NCI-H1048 (cell line): ENCODE measurements at regions not wholly inside any gene's neighbourhood (a gene's known extent, or its start where the extent isn't known, plus 50 kb on each side); places are given as distances from the start of the nearest gene placed in this dataset.
A peak's percentile ranks its signal among the peaks of the same experiment; 100 is the strongest.

Source experiments
- DNase-seq: peaks from one replicate; lab custom pipeline; 2025; lab: John Stamatoyannopoulos, UW

DNA sequence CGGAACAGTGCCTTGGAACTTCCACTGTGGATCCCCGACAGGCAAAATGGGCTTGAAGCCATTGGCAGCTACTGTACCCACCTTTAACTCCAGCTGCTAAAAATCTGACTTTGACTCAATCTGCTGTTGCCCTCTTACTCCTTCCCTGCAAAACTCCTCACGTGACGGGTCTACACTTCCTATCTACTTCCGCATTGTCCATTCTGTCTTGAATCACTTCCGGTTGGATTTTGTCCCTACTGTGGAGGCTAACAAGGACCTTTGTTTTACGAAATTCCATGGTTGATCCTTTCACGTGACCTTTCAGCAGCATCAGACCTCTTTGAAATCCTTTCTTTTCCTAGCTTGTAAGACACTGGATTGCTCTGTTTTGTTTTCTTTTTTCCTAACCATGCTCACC is 268.4 kb downstream of the PRDM2 start:
- DNase-seq, result no peak

DNA sequence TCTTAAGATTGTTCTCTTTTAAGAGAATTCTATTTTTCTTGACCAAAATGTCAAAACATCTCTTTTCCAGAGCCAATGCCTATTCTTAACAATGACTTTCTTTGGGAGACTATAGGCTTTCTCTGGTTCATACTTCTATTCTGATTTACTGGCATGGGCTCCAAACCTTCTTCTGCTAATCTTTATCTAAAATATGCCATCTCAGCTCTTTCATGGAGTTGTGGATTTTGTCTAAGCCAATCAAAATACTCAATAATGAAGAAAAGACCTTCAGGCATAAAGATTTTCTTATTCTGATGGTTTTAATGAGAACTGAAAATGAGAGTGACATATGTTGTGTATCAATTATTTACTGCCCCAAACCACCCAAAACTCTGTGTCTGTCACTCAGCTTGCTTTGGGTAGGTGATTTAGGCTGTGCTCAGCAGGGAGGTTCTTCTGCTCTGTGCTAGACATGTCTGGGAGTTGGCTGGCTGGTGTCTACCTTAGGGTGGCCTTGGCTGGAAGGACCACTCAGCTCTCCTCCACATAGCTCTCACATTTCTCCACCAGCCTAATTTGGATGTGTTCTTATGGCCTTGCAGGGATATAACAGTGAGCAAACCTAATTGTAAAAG is 270.8 kb downstream of the PRDM2 start:
- no peak for DNase-seq

DNA sequence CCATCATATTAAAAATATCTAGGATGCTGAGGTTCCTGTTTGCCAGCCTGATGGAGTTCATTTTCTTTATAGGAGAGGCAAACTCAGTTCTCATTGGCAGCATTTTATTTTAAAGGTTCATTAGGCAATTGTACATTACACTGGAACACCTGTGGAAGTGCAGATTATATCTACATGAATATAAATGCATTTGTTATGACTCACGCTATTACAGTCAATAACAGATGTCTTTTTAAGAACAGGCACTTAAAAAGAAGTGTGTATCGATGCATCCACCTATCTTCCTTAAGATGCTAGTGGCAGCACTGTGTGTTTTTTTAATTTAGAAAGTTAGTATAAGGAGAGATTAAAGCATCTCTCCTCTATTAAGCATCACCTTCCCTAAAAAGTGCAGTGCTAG is 276.5 kb downstream of the PRDM2 start:
- no peak for DNase-seq

DNA sequence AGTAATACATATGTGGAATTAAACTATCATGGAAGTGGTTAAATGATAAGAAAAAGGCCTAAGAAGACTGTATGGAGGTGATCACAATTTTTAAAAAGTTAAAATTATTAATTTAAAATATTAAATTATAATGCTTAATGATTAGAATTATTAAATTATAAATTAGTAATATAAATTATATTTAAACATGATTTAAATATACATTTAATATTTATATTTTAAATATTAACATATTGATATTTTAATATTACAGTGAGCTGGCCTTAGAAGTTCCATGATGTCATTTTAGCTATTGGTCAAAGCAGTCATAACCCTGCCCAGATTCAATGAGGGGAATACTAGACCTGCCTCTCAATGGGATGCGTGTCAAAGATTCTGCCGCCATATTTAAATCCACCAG is 281.2 kb downstream of the PRDM2 start:
- no peak for DNase-seq

DNA sequence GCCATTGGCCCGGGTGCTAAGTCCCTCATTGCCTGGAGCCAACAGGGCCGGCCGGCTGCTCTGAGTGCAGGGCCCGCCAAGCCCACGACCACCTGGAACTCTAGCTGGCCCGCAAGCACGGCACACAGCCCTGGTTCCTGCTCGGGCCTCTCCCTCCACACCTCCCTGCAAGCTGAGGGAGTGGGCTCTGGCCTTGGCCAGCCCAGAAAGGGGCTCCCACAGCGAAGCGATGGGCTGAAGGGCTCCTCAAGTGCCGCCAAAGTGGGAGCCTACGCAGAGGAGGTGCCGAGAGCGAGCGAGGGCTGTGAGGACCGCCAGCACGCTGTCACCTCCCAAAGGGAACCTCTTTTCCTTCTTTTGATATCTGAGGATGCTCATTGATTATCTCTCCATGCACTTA is 283.4 kb downstream of the PRDM2 start:
- no peak for DNase-seq

DNA sequence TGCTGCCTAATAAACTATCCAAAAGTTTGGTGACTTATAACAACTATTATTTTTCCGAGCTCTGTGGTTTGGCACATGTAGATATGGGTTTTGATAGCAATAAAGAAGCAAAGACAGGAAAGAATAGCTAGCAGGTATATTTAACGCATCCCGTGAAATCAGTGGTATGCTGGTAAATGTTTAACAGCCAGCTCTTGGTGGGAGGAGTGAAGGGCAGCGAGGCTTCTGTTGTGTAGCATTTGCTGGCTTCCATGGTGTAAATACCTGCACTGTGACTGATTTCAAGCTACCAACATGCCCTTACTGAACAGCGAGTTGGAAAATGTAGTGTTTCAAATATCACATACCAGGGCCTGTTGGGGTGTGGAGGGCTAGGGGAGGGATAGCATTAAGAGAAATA is 291.0 kb downstream of the PRDM2 start:
- no peak for DNase-seq

DNA sequence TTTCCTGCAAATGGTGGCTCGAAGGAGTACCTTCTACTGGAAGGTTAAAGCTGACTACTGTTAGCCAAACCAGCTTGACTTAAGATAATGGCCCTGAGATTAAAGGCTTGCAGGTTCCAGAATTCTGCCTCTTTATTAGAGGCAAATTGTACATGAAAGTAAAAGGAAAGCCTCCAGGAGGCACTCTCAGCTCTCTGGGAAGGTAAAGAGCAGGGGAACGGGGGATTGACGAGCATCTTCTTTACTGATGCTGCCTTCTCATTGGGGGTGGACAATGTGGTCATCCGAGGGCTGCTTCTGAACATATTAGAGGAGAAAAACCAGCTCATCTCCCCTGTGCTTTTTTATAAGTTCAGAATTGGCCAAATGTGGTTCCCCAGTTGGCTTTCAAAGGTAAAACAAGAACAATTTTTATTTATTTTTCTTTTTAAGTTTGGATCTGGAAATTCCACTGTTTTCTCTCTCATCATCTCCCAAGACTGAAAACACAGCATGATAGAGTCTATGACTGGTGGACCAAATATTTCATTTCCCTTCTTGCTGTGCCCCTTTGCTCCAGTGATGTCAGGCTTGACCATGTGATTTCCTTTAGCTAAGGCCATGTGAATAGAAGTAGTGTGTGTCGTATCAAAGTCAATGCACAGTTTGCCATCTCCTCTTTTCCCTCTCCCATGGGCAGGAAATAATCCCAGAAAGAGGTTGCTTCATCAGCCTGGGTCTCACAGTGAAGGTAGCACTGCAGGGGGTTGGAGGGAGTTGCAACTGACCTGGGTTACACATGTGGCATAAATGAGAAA is 292.7 kb downstream of the PRDM2 start:
- no peak for DNase-seq

DNA sequence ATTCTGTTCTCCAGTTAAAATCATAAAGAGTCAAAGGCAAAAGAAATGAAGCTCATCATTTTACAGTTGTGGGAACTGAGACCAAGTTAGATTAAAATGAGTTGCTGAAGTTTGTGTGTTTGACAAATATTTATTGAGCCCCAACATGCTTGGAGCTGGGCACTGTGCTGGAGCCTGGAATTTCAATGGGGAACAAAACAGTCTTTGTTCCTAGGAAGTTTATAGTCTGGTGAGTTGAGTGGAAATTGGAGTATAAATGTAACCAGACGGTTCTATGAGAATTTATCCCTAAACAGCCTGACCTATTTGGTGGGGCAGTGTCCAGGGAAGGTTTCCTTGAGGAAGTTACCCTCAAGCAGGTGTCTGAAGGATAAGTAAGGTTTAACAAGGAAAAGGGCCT is 294.4 kb downstream of the PRDM2 start:
- DNase-seq, result no peak

DNA sequence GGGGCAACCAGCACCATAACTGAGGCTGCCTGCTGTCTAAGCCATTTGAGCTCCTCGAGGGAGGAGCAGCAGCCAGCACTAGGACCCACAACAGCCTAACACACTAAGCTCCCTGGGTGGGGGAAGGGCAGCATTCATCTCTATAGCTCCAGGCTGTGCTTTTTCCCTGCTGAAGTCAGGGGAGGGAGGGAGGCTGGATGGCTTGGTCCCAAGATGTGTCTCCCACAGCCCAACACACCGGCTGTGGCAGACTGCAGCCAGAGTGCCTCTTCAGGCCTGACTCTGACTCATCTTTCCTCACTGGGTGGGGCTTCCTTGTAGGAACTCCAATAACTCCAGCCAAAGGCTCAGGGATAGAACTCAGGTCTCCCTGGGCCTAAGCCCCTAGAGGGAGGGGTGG is 296.3 kb downstream of the PRDM2 start:
- no peak for DNase-seq

DNA sequence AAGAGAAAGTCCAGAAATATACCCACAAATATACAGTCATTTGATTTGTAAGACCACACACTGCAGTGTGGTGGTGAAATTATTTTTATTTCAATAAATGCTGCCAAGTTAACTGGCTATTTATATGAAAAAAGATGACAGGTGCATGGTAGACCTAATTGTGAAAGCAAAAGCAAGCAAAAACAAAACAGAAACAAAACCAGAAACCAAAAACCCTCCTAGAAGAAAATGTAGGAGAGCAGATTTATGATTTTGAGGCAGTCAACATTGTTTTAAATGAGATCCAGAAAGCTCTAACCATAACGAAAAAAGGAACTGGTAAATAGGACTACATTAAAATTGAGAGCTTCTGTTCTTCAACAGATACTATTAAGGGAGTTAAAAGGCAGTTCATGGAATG is 303.6 kb downstream of the PRDM2 start:
- no peak for DNase-seq

DNA sequence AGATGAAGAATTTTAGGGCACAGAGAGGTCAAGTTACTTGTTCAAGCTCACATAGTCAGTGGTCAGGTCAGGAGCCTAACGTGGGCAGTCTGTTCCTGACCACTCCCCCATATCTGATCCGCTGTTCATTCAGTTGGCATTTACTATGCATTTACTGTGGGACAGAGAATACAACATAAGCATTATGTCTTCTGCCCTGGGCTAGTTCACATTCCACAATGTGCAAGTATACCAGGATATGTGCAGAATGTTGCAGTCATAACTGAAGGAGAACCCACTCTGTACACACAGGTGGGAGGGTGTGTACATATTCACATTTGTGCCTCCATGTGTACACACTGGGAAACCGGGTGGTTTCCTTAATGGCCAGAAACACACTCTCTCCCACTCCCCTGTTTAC is 309.6 kb downstream of the PRDM2 start:
- DNase-seq, result no peak

DNA sequence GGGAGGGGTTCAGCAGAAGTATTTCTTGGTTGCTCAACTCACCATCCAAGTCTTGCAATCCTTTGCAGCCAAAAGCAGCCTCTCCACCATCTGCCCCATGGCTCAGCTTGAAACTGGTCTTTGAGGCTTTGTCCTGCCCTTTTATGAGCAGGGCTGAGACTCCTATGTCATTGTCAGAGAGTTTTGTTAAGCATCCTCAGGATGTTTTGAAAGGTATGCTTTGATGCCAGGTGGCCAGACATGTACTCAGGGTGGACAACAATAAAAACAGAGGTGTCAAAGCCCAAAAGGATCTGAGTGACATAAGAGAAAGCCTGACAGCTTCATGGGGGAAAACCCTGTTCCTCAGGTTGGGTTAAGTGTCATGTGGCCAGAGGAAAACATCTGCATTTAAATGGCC is 310.5 kb downstream of the PRDM2 start:
- DNase-seq, result no peak

DNA sequence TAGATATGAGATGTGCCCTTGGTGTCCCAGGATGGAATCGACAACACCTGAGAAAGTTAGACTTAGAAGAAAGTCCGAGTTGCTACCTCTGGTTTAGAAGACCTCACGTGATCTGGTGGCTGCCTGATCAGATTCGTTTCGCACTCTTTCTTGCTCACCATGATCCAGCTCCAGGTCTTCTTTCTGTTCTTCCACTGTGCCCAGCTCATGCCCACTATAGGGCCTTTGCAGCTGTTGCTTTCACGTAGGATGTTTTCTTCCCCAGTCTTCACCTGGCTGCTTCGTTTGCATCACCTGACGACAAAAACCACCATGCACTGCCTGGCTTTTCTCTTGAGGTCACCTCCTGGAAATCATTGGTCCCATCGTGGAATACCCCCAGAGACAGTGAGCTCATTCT is 311.1 kb downstream of the PRDM2 start:
- no peak for DNase-seq

DNA sequence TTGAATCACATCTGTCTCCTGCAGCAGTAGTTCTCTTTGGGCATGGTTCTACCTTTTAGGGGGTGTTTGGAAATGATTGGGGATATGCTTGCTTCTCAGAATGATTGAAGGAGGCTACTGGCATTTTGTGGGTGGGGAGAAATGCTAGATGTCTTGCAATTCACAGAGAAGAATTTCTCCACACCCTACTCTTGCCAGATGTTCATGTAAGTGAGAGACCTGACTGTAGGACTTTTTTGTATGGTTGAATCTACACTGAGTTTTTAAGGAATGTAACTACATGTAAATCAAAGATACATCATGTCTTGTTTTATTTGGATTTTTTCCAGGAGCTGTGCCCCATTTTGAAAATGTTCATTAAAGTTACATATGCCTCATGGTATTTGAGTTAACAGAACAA is 311.9 kb downstream of the PRDM2 start:
- DNase-seq, result no peak

DNA sequence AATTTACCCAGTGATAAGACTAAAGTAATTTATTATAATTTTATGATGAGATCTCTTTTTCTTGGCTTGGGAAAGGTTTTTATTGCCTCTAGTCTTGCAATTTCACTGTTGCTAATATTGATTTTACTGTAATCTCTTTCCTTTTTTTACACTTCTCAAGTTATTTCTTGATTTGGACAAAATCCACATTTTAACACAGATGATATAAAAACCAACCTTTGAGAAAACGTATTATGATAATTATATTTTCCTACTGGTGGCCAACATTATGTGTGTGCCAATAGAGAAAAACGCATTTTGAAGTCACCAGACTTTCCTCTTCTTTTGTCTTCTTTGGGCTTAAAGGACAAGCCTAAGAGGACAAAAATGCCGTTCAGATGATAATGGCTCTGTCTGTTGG is 314.9 kb downstream of the PRDM2 start:
- DNase-seq, result no peak

DNA sequence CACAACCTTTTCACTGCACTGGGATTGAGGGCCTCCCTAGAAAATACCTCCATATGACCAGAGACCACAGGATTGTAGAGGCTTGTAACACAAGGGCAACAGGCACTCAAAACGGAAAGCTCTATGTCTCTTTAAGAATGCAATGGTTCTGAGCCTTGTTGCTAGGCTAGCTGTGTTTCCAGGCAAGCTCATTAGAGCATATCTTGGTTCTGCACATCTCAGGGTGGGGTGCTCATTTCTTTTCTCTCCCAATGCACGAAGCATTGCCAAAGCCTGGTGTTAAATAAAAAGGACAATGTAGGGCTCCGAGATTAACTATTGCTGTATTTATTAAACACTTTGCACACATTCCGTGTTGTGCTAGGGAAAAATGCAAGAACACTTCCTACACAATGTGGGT is 315.9 kb downstream of the PRDM2 start:
- no peak for DNase-seq

DNA sequence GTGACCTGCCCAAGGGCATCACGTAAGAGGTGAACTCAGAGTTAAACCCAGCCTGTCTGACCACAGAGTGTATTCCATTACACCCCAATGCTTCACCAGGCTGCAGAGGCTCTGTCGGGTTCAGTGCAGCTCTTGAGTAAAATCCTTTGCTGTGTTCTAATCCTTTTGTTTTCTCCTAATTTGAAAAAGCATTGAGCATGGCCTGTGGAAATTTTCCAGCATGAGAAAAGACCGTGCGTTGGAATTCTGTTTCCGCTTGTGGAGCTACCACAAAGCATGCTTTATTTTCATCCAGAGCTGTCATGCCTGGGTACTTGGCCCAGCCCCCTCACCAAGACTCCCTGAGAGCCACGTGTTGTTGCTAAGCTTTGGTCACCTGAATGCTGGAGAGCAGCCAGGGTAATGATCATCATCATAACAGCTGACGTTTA is 317.6 kb downstream of the PRDM2 start:
- peak; percentile 49 for DNase-seq

DNA sequence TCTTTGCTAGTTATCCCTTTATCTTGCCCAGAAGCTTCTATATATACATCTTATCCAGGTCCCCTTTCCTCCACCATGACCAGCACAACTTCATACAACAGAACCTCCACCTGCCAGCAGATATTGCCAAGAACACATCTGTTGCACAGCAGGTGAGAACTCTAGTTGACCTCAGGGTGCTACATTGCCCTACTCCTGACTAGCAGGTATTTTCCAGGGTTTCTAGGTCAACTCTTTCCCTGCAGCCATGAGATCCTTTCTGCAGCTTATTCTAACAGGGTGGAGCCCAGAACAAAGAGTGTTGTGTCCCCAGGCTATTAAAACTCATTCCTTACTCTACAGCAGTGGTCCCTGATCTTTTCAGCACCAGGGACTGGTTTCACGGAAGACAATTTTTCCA is 319.5 kb downstream of the PRDM2 start:
- no peak for DNase-seq

DNA sequence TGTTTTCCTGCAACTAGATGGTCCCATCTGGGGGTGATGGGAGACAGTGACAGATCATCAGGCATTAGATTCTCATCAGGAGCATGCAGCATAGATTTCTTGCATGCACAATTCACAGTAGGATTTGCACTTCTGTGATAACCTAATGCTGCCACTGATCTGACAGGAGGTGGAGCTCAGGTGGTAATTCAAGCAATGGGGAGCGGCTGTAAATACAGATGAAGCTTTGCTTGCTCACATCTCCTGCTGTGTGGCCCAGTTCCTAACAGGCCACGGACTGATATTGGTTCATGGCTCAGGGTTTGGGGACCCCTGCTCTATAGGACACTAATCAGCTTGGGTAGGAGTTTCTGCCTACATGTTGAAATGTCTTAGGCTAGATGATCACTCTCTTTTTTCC is 320.0 kb downstream of the PRDM2 start:
- no peak for DNase-seq

DNA sequence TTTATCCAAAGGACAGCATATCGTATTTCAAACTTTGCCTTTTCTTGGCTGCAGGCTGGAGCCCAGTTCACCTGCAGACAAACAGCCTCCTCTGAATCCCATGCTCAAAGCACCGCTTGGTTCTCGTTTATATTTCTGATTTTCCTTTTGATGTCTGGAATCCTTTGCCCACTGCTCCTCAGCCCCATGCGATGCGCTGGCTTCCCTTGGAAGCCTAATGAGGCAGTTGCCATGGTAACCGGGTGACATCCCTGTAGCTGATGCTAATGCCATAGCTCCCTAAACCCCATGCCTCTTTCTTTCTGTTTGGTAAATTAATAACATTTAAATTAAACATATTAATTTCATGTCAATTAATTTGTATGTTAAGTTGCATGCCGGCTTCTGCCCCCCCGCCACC is 327.1 kb downstream of the PRDM2 start:
- no peak for DNase-seq

DNA sequence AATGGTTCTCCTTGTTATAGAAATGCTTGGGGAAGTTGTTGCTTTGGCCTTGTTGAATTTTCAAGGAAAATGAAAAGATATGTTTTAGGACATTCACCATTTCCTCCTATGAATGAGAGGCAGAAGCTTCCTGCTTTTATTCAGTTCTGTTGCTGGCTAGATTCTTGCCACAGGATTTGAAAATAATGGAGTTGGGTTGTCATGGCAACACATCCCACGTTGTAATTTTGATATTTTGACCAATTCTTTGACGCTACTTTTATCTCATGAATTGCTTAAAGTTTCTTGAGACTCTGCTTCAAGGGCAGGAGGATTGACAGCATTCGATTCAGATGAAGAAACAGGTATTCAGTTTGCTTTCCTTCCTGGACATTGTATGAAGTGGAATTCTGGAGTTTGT is 331.5 kb downstream of the PRDM2 start:
- no peak for DNase-seq

DNA sequence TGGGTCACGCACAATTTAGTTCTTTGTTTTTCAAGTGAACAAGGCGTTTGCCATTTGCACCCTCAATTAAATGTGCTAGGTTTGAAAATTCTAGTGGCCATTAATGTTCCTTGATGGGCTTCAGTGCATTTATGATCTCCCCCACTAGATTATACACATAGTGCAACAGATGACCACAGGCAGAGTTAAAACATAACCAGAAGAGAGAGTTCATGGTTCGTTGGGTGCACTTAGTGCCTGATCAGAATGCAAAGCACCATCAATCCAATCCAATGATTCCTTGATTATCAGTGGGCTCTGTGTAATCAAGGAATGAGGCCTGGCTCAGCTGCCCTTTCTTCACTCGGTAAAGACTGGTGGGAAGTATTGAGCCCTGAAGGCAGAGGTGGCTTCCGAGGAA is 334.5 kb downstream of the PRDM2 start:
- no peak for DNase-seq

DNA sequence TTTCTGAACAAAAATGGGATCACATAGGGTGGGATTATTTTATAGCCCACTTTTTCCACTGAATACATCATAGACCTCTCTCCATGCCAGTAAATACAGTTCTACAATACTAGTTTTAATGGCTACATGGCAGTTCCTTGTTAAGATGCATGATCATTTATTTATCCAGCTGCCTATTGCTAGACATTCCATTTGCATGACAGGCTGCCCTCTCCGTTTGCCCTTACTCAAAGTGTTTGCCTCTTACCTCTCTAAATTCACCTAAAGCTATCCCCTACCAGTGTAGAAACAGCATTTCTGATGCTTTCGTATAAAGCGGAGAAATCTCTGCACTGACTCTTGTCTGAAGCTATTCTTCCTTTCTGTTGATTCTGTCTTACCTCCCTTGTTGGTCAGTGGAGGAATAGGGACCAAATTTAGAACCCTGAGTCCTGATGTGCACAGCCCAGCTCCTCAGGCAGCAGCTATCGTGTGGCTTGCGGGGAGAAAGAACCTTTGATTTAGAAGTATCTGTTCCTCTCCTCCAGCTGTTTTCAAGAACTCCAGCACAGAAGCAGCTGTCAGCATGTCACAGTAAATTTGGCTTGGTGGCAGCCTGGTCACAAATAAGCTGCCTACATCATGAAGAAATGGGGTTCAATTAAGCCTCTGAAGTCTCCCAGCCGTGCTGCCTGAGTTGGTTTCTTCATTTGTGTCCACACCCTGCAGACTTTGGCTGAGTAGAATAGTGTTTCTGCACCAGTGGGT is 337.3 kb downstream of the PRDM2 start:
- DNase-seq, result no peak
